ENCODE measurements at regions not wholly inside any gene's neighbourhood (a gene's known extent, or its start where the extent isn't known, plus 50 kb on each side); places are given as distances from the start of the nearest gene placed in this dataset.
"Not testable (repeated sequence)": the region's sequence is repeated elsewhere in the genome, so short reads cannot be mapped to it uniquely, and the experiment has no call there.

DNA sequence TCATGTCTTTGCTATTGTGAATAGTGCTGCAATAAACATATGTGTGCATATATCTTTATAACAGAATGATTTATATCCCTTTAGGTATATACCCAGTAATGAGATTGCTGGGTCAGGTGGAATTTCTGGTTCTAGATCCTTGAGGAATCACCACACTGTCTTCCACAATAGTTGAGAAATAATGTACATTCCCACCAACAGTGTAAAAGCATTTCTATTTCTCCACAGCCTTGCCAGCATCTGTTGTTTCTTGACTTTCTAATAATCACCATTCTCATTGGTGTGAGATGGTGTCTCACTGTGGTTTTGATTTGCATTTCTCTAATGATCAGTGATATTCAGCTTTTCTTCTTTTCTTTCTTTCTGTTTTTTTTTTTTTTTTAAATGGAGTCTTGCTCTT lies 51.7 kb upstream of the RBFOX2 start:
- ATAC-seq; H3K36me3 ChIP-seq (replicated peaks in 1 of 2; ENCODE audit: control insufficient read depth in 1 of 2, insufficient read depth in 2 of 2, low read length in 2 of 2); POLR2A ChIA-PET; H3K9me3 ChIP-seq (ENCODE audit: low read length); intact Hi-C loops (cut with micrococcal nuclease; ENCODE audit: unreplicated experiment); H3K4me2 ChIP-seq (ENCODE audit: low read depth, low read length); CTCF ChIA-PET (ENCODE audit: low intra/inter-chr PET ratio, low total read pairs); BruUV-seq (replicated peaks); H3K27ac ChIP-seq (ENCODE audit: extremely low read length, insufficient read depth, low read length); H3K27me3 ChIP-seq (ENCODE audit: control insufficient read depth in 1 of 2, insufficient read depth in 2 of 2, low read length in 2 of 2); H2AFZ ChIP-seq (ENCODE audit: low read length); FAIRE-seq; H4K20me1 ChIP-seq (ENCODE audit: insufficient read depth, low read length); in situ Hi-C loops (cut with HindIII; ENCODE audit: extremely low pct_ligation_motif_present, low pct_unique_long_range_greater_than_20kb); H3K9ac ChIP-seq (ENCODE audit: insufficient read depth, low read depth, low read length); H3K4me3 ChIP-seq (replicated peaks in 1 of 3; ENCODE audit: insufficient read depth in 1 of 3, low read depth in 2 of 3, low read length in 3 of 3); DNase-seq (ENCODE audit: low spot score); H3K79me2 ChIP-seq (ENCODE audit: insufficient read depth, low read length): not testable (repeated sequence)
- peaks cover 14% of the 10 kb centered on the region for H3K4me1 ChIP-seq (ENCODE audit: insufficient read depth, low read length)

DNA sequence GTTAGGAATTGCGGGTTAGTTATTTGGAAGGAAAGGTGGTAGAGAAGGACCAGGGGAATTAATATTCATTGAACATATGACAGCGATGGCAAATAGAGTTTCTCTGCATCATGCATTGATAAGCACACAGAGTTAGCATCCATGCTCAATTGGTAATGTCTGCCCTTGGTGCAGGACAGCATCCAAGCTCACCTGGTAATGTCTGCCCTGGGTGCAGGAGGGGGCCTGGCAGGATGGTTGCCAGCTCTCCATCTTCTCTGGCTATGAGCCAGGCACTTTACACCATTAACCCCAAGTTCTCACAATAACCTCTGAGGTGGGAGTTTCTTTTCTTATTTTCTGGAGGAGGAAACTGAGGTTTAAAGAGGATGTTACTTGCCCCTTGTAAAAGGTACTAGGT lies 50.4 kb upstream of the RBFOX2 start:
- WGBS (ENCODE audit: low lambda C conversion rate) = 69% methylated on average over 2 of the region's 2 CpGs
- no peak for TF ChIP-seq ZNF530 (CRISPR knock-in tag; IDR thresholded peaks at IDR 0.05; ENCODE audit: low read depth)
- TF ChIP-seq ZNF713 (CRISPR knock-in tag; IDR thresholded peaks at IDR 0.05) = no peak
- no peak for TF ChIP-seq DNMT3B (CRISPR knock-in tag; conservative IDR thresholded peaks at IDR 0.05)
- TF ChIP-seq, protein P1, sequence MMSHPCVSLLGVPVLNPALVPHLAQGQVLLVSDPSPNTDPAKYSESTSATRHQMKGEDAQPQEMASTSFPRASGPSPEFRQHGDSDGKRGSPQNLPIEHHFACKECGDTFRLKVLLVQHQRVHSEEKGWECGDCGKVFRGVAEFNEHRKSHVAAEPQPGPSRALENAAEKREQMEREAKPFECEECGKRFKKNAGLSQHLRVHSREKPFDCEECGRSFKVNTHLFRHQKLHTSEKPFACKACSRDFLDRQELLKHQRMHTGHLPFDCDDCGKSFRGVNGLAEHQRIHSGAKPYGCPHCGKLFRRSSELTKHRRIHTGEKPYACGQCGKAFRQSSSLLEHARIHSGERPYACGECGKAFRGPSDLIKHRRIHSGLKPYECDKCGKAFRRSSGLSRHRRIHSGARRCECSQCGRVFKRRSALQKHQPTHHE (CRISPR knock-in tag; IDR thresholded peaks at IDR 0.05; ENCODE audit: borderline replicate concordance) = no peak
- TF ChIP-seq, protein P2, sequence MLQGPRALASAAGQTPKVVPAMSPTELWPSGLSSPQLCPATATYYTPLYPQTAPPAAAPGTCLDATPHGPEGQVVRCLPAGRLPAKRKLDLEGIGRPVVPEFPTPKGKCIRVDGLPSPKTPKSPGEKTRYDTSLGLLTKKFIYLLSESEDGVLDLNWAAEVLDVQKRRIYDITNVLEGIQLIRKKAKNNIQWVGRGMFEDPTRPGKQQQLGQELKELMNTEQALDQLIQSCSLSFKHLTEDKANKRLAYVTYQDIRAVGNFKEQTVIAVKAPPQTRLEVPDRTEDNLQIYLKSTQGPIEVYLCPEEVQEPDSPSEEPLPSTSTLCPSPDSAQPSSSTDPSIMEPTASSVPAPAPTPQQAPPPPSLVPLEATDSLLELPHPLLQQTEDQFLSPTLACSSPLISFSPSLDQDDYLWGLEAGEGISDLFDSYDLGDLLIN (CRISPR knock-in tag; IDR thresholded peaks at IDR 0.05; ENCODE audit: borderline replicate concordance) = no peak
- TF ChIP-seq, protein P3, sequence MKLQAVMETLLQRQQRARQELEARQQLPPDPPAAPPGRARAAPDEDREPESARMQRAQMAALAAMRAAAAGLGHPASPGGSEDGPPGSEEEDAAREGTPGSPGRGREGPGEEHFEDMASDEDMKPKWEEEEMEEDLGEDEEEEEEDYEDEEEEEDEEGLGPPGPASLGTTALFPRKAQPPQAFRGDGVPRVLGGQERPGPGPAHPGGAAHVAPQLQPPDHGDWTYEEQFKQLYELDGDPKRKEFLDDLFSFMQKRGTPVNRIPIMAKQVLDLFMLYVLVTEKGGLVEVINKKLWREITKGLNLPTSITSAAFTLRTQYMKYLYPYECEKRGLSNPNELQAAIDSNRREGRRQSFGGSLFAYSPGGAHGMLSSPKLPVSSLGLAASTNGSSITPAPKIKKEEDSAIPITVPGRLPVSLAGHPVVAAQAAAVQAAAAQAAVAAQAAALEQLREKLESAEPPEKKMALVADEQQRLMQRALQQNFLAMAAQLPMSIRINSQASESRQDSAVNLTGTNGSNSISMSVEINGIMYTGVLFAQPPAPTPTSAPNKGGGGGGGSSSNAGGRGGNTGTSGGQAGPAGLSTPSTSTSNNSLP (IDR thresholded peaks at IDR 0.05; ENCODE audit: low read depth, low read length) = no peak
- TF ChIP-seq ZNF570 (CRISPR knock-in tag; IDR thresholded peaks at IDR 0.05; ENCODE audit: borderline replicate concordance) = no peak
- TF ChIP-seq, protein P4, sequence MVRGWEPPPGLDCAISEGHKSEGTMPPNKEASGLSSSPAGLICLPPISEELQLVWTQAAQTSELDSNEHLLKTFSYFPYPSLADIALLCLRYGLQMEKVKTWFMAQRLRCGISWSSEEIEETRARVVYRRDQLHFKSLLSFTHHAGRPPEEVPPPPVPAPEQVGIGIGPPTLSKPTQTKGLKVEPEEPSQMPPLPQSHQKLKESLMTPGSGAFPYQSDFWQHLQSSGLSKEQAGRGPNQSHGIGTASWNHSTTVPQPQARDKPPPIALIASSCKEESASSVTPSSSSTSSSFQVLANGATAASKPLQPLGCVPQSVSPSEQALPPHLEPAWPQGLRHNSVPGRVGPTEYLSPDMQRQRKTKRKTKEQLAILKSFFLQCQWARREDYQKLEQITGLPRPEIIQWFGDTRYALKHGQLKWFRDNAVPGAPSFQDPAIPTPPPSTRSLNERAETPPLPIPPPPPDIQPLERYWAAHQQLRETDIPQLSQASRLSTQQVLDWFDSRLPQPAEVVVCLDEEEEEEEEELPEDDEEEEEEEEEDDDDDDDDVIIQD (CRISPR knock-in tag; IDR thresholded peaks at IDR 0.05; ENCODE audit: low read depth) = no peak
- TF ChIP-seq YEATS2 (CRISPR knock-in tag; IDR thresholded peaks at IDR 0.05; ENCODE audit: borderline replicate concordance) = no peak
- no peak for TF ChIP-seq ZNF432 (CRISPR knock-in tag; IDR thresholded peaks at IDR 0.05; ENCODE audit: borderline replicate concordance)
- no peak for TF ChIP-seq ZNF333 (CRISPR knock-in tag; IDR thresholded peaks at IDR 0.05; ENCODE audit: borderline replicate concordance)
- TF ChIP-seq ZBTB42 (CRISPR knock-in tag; IDR thresholded peaks at IDR 0.05) = no peak
- no peak for TF ChIP-seq ZNF629 (CRISPR knock-in tag; conservative IDR thresholded peaks at IDR 0.05)
- TF ChIP-seq SRSF1 (optimal IDR thresholded peaks at IDR 0.05; ENCODE audit: low read depth, low read length) = no peak

More for the DNA sequence above, 50.4 kb upstream of the RBFOX2 start:
- Histone ChIP-seq H4K20me1 (ENCODE audit: insufficient read depth, low read length) (no peaks in the 10 kb centered on the region), H2AFZ (ENCODE audit: low read length) (no peak overlapping the region), H3K4me2 (ENCODE audit: low read depth, low read length) (no peak overlapping the region), H3K79me2 (ENCODE audit: insufficient read depth, low read length) (no peaks in the 10 kb centered on the region), H3K36me3 (replicated peaks in 1 of 2; ENCODE audit: control insufficient read depth in 1 of 2, insufficient read depth in 2 of 2, low read length in 2 of 2) (no peaks in the 10 kb centered on the region), H3K27me3 (ENCODE audit: control insufficient read depth in 1 of 2, insufficient read depth in 2 of 2, low read length in 2 of 2) (peaks cover 0 to 7% of the 10 kb centered on the region in 2 experiments; a peak in 2 of 5 replicates), H3K9me3 (ENCODE audit: low read length) (no peaks in the 10 kb centered on the region), H3K4me1 (ENCODE audit: insufficient read depth, low read length) (peaks cover 1% of the 10 kb centered on the region), H3K9ac (ENCODE audit: insufficient read depth, low read depth, low read length) (no peak overlapping the region), H3K27ac (ENCODE audit: extremely low read length, insufficient read depth, low read length) (no peak overlapping the region), H3K4me3 (replicated peaks in 1 of 3; ENCODE audit: insufficient read depth in 1 of 3, low read depth in 2 of 3, low read length in 3 of 3) (no peak overlapping the region)
- intact Hi-C loops (cut with micrococcal nuclease; ENCODE audit: unreplicated experiment) = no loop called here
- CTCF ChIA-PET (ENCODE audit: low intra/inter-chr PET ratio, low total read pairs) = no interaction called here
- no peak for FAIRE-seq
- in situ Hi-C loops (cut with HindIII; ENCODE audit: extremely low pct_ligation_motif_present, low pct_unique_long_range_greater_than_20kb) = no loop called here
- no TSS peak for BruUV-seq (replicated peaks)
- DNase-seq (ENCODE audit: low spot score) = no peak
- POLR2A ChIA-PET = no interaction called here
- no peak for ATAC-seq

All from HepG2 (cell line).